Kidney (tissue), 13 donors: ENCODE measurements at regions not wholly inside any gene's neighbourhood (a gene's known extent, or its start where the extent isn't known, plus 50 kb on each side); places are given as distances from the start of the nearest gene placed in this dataset.

Source experiments
- DNase-seq, 5 donors: peaks; one replicate each; pipeline ENCODE4 v3.0.0-alpha.2; 2013 to 2020
- FAIRE-seq: peaks from 2 replicates; lab custom pipeline; 2012; peaks lifted over from hg19 to GRCh38; lab: Jason Lieb, UNC
- H3K27ac ChIP-seq, 2 donors: one replicate each; pipeline ENCODE4 v1.7.0; 2013; ENCODE audit warnings: low read depth in 2 of 2, low read length in 2 of 2, inconsistent platforms in 1 of 2
- H3K27me3 ChIP-seq: one replicate; pipeline ENCODE4 v1.7.1; 2013; ENCODE audit warnings: low read length, inconsistent platforms; ENCODE audit not compliant: control insufficient read depth, insufficient read depth
- H3K36me3 ChIP-seq, 3 donors: one replicate each; pipeline versions ENCODE4 v1.7.0 to v1.7.1; 2013; ENCODE audit warnings: low read length in 3 of 3, control low read depth in 1 of 3, inconsistent platforms in 1 of 3; ENCODE audit not compliant: insufficient read depth in 3 of 3, control insufficient read depth in 2 of 3
- H3K4me1 ChIP-seq, 3 donors: one replicate each; pipeline versions ENCODE4 v1.7.0 to v1.7.1; 2013; ENCODE audit warnings: low read length in 3 of 3, inconsistent platforms in 1 of 3, low read depth in 1 of 3; ENCODE audit not compliant: control insufficient read depth in 2 of 3, insufficient read depth in 2 of 3
- H3K4me3 ChIP-seq, 3 donors: one replicate each; pipeline versions ENCODE4 v1.7.0 to v1.8.1; 2013; ENCODE audit warnings: low read length in 3 of 3, control low read depth in 1 of 3, inconsistent platforms in 1 of 3
- H3K9ac ChIP-seq, 3 donors: one replicate each; pipeline versions ENCODE4 v1.7.0 to v1.7.1; 2013; ENCODE audit warnings: low read length in 3 of 3, control low read depth in 1 of 3, inconsistent platforms in 1 of 3
- H3K9me3 ChIP-seq, 3 donors: one replicate each; pipeline versions ENCODE4 v1.7.0 to v1.7.1; 2013; ENCODE audit warnings: low read length in 3 of 3, control low read depth in 1 of 3, inconsistent platforms in 1 of 3; ENCODE audit not compliant: control insufficient read depth in 2 of 3, insufficient read depth in 1 of 3
- CTCF ChIP-seq: IDR thresholded peaks from 3 replicates; pipeline ENCODE4 v1.5.1; 2012; ENCODE audit warnings: mild to moderate bottlenecking, moderate library complexity, borderline replicate concordance; ENCODE audit not compliant: insufficient read depth; ENCODE audit errors: extremely low read depth
- intact Hi-C: fragments of 100-400 bp; cut with DNase I; formaldehyde crosslinking; loops from one replicate; pipeline ENCODE4 v1.11.1; 2022
- donor health status: control.
- donor health status: control.
- donor health status: control.
- donor health status: control.
- donor health status: control.
- donor health status: DM: yes; HTN: yes; CAD: no.
- donor health status: Normal renal cell carcinoma (clear cell type).

GRCh38 chr5:76030343-76030742 is 52.8 kb upstream of the SV2C start:
- no peak overlapping the region for H3K9ac ChIP-seq
- no peak for FAIRE-seq

GRCh38 chr5:76029739-76030138 is 53.4 kb upstream of the SV2C start:
- no peaks in the 10 kb centered on the region for H3K9me3 ChIP-seq
- no peak overlapping the region for H3K4me3 ChIP-seq
- DNase-seq = no peak
- no peak for TF ChIP-seq CTCF
- H3K27me3 ChIP-seq = no peaks in the 10 kb centered on the region
- intact Hi-C loops = no loop called here
- H3K36me3 ChIP-seq = no peaks in the 10 kb centered on the region
- H3K4me1 ChIP-seq = no peaks in the 10 kb centered on the region
- FAIRE-seq = no peak
- H3K27ac ChIP-seq = no peak overlapping the region
- H3K9ac ChIP-seq = no peak overlapping the region

More at GRCh38 chr5:76030343-76030742, 52.8 kb upstream of the SV2C start:
- no peak overlapping the region for H3K4me3 ChIP-seq
- H3K9me3 ChIP-seq = no peaks in the 10 kb centered on the region
- no peaks in the 10 kb centered on the region for H3K4me1 ChIP-seq
- H3K27ac ChIP-seq = no peak overlapping the region
- intact Hi-C loops = no loop called here
- H3K27me3 ChIP-seq = no peaks in the 10 kb centered on the region
- DNase-seq = no peak
- TF ChIP-seq CTCF = no peak
- H3K36me3 ChIP-seq = no peaks in the 10 kb centered on the region

- H3K9ac ChIP-seq = no peak overlapping the region
- intact Hi-C loops = no loop called here
- H3K4me3 ChIP-seq = no peak overlapping the region
- H3K9me3 ChIP-seq = no peaks in the 10 kb centered on the region
- no peaks in the 10 kb centered on the region for H3K27me3 ChIP-seq
- H3K36me3 ChIP-seq = no peaks in the 10 kb centered on the region
- no peak overlapping the region for H3K27ac ChIP-seq
- no peak for TF ChIP-seq CTCF
- no peak for FAIRE-seq
- DNase-seq = no peak
- H3K4me1 ChIP-seq = no peaks in the 10 kb centered on the region
Measured at GRCh38 chr5:76025790-76026189, 57.4 kb upstream of the SV2C start.

GRCh38 chr5:76025069-76025468 is 58.1 kb upstream of the SV2C start:
- Histone ChIP-seq H3K9ac (no peak overlapping the region), H3K4me3 (no peak overlapping the region), H3K27ac (no peak overlapping the region), H3K9me3 (no peaks in the 10 kb centered on the region), H3K4me1 (no peaks in the 10 kb centered on the region), H3K27me3 (no peaks in the 10 kb centered on the region), H3K36me3 (no peaks in the 10 kb centered on the region)
- no peak for TF ChIP-seq CTCF
- FAIRE-seq = no peak
- intact Hi-C loops = no loop called here
- no peak for DNase-seq
